IMR-90 (cell line): ENCODE measurements at regions not wholly inside any gene's neighbourhood (a gene's known extent, or its start where the extent isn't known, plus 50 kb on each side); places are given as distances from the start of the nearest gene placed in this dataset.
A peak's percentile ranks its signal among the peaks of the same experiment; 100 is the strongest.

Experiments used
- ATAC-seq: fragments of 200-7000 bp; cut with Tn5 transposase; 2 replicates; pipeline ENCODE4 v1.9.1; 2020; ENCODE audit warnings: low read depth, mild to moderate bottlenecking, moderate library complexity
- BruUV-seq: library from RNA; stranded (reverse); fragments of 400-500 nt; replicated peaks from 2 replicates; lab custom pipeline; 2021; lab: Mats Ljungman, UMichigan
- CTCF ChIA-PET: fragments of 300-600 bp; formaldehyde crosslinking; extraction: SDS; loops from one replicate; lab custom pipeline; 2021; ENCODE audit warnings: antibody characterized with exemption; lab: Yijun Ruan, JAX
- POLR2A ChIA-PET: fragments of 300-600 bp; sonication (Branson Sonifier 250); formaldehyde crosslinking; loops from one replicate; lab custom pipeline; 2022; ENCODE audit warnings: antibody characterized with exemption; ENCODE audit not compliant: unreplicated experiment; lab: Charles Lee
- DNase-seq: peaks from one replicate; pipeline ENCODE4 v3.0.0; 2013
- H2AFZ ChIP-seq: replicated peaks from 2 replicates; pipeline ENCODE3; 2013; ENCODE audit warnings: low read length, mild to moderate bottlenecking; ENCODE audit not compliant: poor library complexity
- H2AK5ac ChIP-seq: 2 replicates; pipeline ENCODE4 v1.6.1; 2013; ENCODE audit warnings: low read depth, low read length, inconsistent platforms
- H2AK9ac ChIP-seq: replicated peaks from 2 replicates; pipeline ENCODE3; 2013; ENCODE audit warnings: mild to moderate bottlenecking, low read depth, low read length, moderate library complexity; ENCODE audit not compliant: poor library complexity
- H2BK120ac ChIP-seq: 2 replicates; pipeline ENCODE4 v1.6.1; 2013; ENCODE audit warnings: low read depth, low read length, inconsistent platforms
- H2BK15ac ChIP-seq: 3 replicates; pipeline ENCODE4 v1.6.1; 2013; ENCODE audit warnings: low read depth, low read length, inconsistent platforms
- H2BK20ac ChIP-seq: 2 replicates; pipeline ENCODE4 v1.6.1; 2013; ENCODE audit warnings: low read depth, mild to moderate bottlenecking, inconsistent platforms, low read length, moderate library complexity
- H2BK5ac ChIP-seq: 2 replicates; pipeline ENCODE4 v1.6.1; 2013; ENCODE audit warnings: mild to moderate bottlenecking, low read depth, low read length, inconsistent platforms; ENCODE audit not compliant: poor library complexity, severe bottlenecking
- H3K14ac ChIP-seq: replicated peaks from 2 replicates; pipeline ENCODE4 v1.6.1; 2013; ENCODE audit warnings: low read depth, low read length, inconsistent platforms
- H3K18ac ChIP-seq: 2 replicates; pipeline ENCODE4 v1.6.1; 2013; ENCODE audit warnings: low read depth, low read length, control low read depth
- H3K23ac ChIP-seq: 2 replicates; pipeline ENCODE4 v1.6.1; 2013; ENCODE audit warnings: low read depth, low read length, inconsistent platforms
- H3K27ac ChIP-seq: 2 replicates; pipeline ENCODE4 v1.5.1; 2013; ENCODE audit warnings: mild to moderate bottlenecking, control low read depth, low read length; ENCODE audit not compliant: insufficient read depth
- H3K27me3 ChIP-seq: 2 replicates; pipeline ENCODE4 v1.6.1; 2013; ENCODE audit warnings: low read length; ENCODE audit not compliant: control insufficient read depth, insufficient read depth
- H3K36me3 ChIP-seq: 2 replicates; pipeline ENCODE4 v1.6.1; 2013; ENCODE audit warnings: low read length, mixed read lengths; ENCODE audit not compliant: control insufficient read depth, insufficient read depth
- H3K4ac ChIP-seq: 2 replicates; pipeline ENCODE4 v1.6.1; 2013; ENCODE audit warnings: low read depth, low read length, inconsistent platforms
- H3K4me1 ChIP-seq: 2 replicates; pipeline ENCODE4 v1.6.1; 2013; ENCODE audit warnings: low read length, mixed read lengths; ENCODE audit not compliant: control insufficient read depth, insufficient read depth
- H3K4me2 ChIP-seq: 2 replicates; pipeline ENCODE4 v1.6.1; 2013; ENCODE audit warnings: low read depth, mild to moderate bottlenecking, control low read depth, low read length, moderate library complexity
- H3K4me3 ChIP-seq: 2 replicates; pipeline ENCODE4 v1.5.1; 2013; ENCODE audit warnings: low read depth, mild to moderate bottlenecking, control low read depth, low read length, moderate library complexity; ENCODE audit not compliant: insufficient read depth
- H3K56ac ChIP-seq: 2 replicates; pipeline ENCODE4 v1.6.1; 2013; ENCODE audit warnings: low read length, inconsistent platforms; ENCODE audit not compliant: insufficient read depth; ENCODE audit errors: extremely low read depth
- H3K79me1 ChIP-seq, 2 experiments: 2 replicates each; pipeline ENCODE4 v1.6.1; 2013; ENCODE audit warnings: low read length in 2 of 2, inconsistent platforms in 1 of 2, low read depth in 1 of 2
- H3K9ac ChIP-seq: 2 replicates; pipeline ENCODE4 v1.6.1; 2013; ENCODE audit warnings: low read depth, low read length, control low read depth
- H3K9me1 ChIP-seq: 2 replicates; pipeline ENCODE4 v1.6.1; 2013; ENCODE audit warnings: low read length, inconsistent platforms; ENCODE audit not compliant: insufficient read depth
- H3K9me3 ChIP-seq: 2 replicates; pipeline ENCODE4 v1.6.1; 2013; ENCODE audit warnings: low read length; ENCODE audit not compliant: control insufficient read depth, insufficient read depth
- H4K20me1 ChIP-seq: 2 replicates; pipeline ENCODE4 v1.6.1; 2013; ENCODE audit warnings: low read length, inconsistent platforms; ENCODE audit not compliant: insufficient read depth
- H4K5ac ChIP-seq: 2 replicates; pipeline ENCODE4 v1.6.1; 2013; ENCODE audit warnings: mild to moderate bottlenecking, low read depth, low read length, control low read depth
- H4K8ac ChIP-seq, 2 experiments: 2 replicates each; pipeline ENCODE4 v1.6.1; 2013; ENCODE audit warnings: low read depth in 2 of 2, low read length in 2 of 2, control low read depth in 1 of 2, inconsistent platforms in 1 of 2
- H4K91ac ChIP-seq: 2 replicates; pipeline ENCODE4 v1.6.1; 2013; ENCODE audit warnings: low read depth, low read length, inconsistent platforms; ENCODE audit not compliant: insufficient read depth
- CHD1 ChIP-seq: IDR thresholded peaks from 2 replicates; pipeline ENCODE4 v1.6.1; 2012; ENCODE audit warnings: low read depth, low read length, improper control_type of control experiment
- RCOR1 ChIP-seq: IDR thresholded peaks from 2 replicates; pipeline ENCODE4 v1.6.1; 2012; ENCODE audit warnings: mild to moderate bottlenecking, low read length, improper control_type of control experiment; ENCODE audit not compliant: insufficient replicate concordance
- WGBS, 2 experiments: methylation state at CpG; one replicate each; pipeline versions ENCODE4 v1.1.5 to v1.1.7; 2013; ENCODE audit warnings: missing lambda C conversion rate in 2 of 2; ENCODE audit not compliant: insufficient read length in 1 of 2; ENCODE audit errors: extremely low coverage in 2 of 2; 5-methylcytosine and 5-hydroxymethylcytosine counted together
- dilution Hi-C: fragments of 300-500 bp; cut with HindIII; formaldehyde crosslinking; loops from one replicate; pipeline ENCODE4 v1.14.3; 2018; ENCODE audit warnings: low sequenced_read_pairs; ENCODE audit not compliant: unreplicated experiment
- in situ Hi-C: fragments of 300-500 bp; cut with MboI; formaldehyde crosslinking; loops from 3 replicates; pipeline ENCODE4 v1.14.3; 2019; ENCODE audit warnings: low sequenced_read_pairs, inconsistent platforms, mixed read lengths
- intact Hi-C: fragments of 100-400 bp; cut with micrococcal nuclease; formaldehyde crosslinking; loops from 2 replicates; pipeline ENCODE4 v1.10.0; 2022

DNA sequence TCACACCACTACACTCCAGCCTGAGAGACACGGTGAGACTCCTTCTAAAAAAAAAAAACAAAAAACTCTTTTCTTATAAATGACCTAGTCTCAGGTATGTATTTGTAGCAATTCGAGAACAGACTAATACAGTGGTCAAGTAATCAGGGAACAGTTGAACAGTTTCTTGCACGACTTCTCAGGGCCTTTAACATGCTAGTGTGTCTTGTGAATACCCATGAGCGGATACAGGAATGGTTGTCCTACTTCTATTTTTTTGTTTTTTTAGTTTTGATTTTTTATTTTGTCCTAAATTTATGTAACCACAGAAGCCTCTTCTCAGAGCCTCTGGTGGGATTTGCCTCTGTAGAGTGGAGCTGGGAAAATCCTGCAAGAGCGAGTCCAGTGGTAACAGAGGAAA is 71.0 kb upstream of the NANOS1 start:
- H2BK120ac ChIP-seq, result no peak overlapping the region; the same call in 1 of the 2 replicates
- peaks cover 7% of the 10 kb centered on the region for H3K4me1 ChIP-seq
- H3K23ac ChIP-seq, result no peak overlapping the region
- H2BK20ac ChIP-seq, result no peak overlapping the region
- no peak overlapping the region for H2AK9ac ChIP-seq
- H3K14ac ChIP-seq, result no peak overlapping the region
- no peak overlapping the region for H2BK5ac ChIP-seq
- TF ChIP-seq RCOR1 (no peak), CHD1 (no peak)
- no CpG with 5 or more reads among the region's 5 CpGs for WGBS, 2 experiments
- ATAC-seq (no peak), DNase-seq (no peak)
- no peak overlapping the region for H4K5ac ChIP-seq
- peaks cover 6% of the 10 kb centered on the region for H3K27me3 ChIP-seq
- no peak overlapping the region for H3K9ac ChIP-seq
- H3K9me1 ChIP-seq, result no peaks in the 10 kb centered on the region
- intact Hi-C loops (no loop called here), dilution Hi-C loops (no loop called here), in situ Hi-C loops (no loop called here)
- H3K79me1 ChIP-seq, result no peaks in the 10 kb centered on the region
- peak overlapping the region; percentile 17 for H3K18ac ChIP-seq
- H3K4me2 ChIP-seq, result no peak overlapping the region
- no peaks in the 10 kb centered on the region for H4K20me1 ChIP-seq
- H2AFZ ChIP-seq, result no peak overlapping the region
- no peak overlapping the region; a peak in 1 of 4 replicates for H4K8ac ChIP-seq
- no peaks in the 10 kb centered on the region for H3K36me3 ChIP-seq
- no peaks in the 10 kb centered on the region for H3K9me3 ChIP-seq
- no peak overlapping the region for H3K4ac ChIP-seq
- no peak overlapping the region for H2AK5ac ChIP-seq
- CTCF ChIA-PET, result interaction anchor here (0.6 to 1.3 kb wide), 2 partner anchors 9 to 38 kb away, joined by 3 to 5 read pairs; no protein-coding TSS in a partner anchor
- H2BK15ac ChIP-seq, result no peak overlapping the region
- H3K56ac ChIP-seq, result no peak overlapping the region
- H4K91ac ChIP-seq, result peak overlapping the region; percentile 51
- H3K4me3 ChIP-seq, result no peak overlapping the region
- no TSS peak for BruUV-seq
- H3K27ac ChIP-seq, result no peak overlapping the region; the same call in 1 of the 2 replicates
- POLR2A ChIA-PET, result no interaction called here
